ENCODE measurements at regions not wholly inside any gene's neighbourhood (a gene's known extent, or its start where the extent isn't known, plus 50 kb on each side); places are given as distances from the start of the nearest gene placed in this dataset.

DNA sequence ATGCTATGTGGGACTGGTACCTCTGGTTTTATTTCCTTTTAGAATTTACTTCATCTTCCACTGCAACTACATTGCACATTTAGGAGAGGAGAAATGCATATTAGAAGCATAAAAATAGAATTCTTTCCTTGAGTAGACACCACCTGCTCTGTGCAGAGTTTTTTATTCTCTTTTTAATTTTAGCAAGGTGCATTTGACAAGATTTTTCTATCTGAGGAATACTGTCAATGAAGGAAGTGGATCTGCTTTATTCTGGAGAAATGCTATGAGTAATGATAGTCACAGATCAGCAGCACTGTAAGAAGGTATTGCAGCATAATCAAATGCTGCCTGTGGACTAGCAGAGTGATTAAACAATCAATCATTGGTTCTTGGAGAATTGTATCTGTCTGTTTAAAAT, 1038.3 kb downstream of the RAPGEF2 start:
- TF ChIP-seq, protein P1, sequence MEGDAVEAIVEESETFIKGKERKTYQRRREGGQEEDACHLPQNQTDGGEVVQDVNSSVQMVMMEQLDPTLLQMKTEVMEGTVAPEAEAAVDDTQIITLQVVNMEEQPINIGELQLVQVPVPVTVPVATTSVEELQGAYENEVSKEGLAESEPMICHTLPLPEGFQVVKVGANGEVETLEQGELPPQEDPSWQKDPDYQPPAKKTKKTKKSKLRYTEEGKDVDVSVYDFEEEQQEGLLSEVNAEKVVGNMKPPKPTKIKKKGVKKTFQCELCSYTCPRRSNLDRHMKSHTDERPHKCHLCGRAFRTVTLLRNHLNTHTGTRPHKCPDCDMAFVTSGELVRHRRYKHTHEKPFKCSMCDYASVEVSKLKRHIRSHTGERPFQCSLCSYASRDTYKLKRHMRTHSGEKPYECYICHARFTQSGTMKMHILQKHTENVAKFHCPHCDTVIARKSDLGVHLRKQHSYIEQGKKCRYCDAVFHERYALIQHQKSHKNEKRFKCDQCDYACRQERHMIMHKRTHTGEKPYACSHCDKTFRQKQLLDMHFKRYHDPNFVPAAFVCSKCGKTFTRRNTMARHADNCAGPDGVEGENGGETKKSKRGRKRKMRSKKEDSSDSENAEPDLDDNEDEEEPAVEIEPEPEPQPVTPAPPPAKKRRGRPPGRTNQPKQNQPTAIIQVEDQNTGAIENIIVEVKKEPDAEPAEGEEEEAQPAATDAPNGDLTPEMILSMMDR (conservative IDR thresholded peaks at IDR 0.05 in 1 of 2, IDR thresholded peaks at IDR 0.05 in 1 of 2; ENCODE audit: low read depth in 1 of 2, low read length in 2 of 2): no peak
- no peak for TF ChIP-seq EZH2 (IDR thresholded peaks at IDR 0.05; ENCODE audit: low read length, missing control alignments)

All from fibroblast of lung (primary cell).